Endothelial cell (in vitro differentiated cells): ENCODE measurements at regions not wholly inside any gene's neighbourhood (a gene's known extent, or its start where the extent isn't known, plus 50 kb on each side); places are given as distances from the start of the nearest gene placed in this dataset.

Source experiments
- DNase-seq: peaks from one replicate; pipeline ENCODE4 v3.0.0; 2021; ENCODE audit warnings: low spot score
- H3K27ac Mint-ChIP-seq: one replicate; pipeline ENCODE4 v1.8.0; 2021; ENCODE audit warnings: mixed read lengths, inconsistent platforms; ENCODE audit not compliant: unreplicated experiment
- H3K27me3 Mint-ChIP-seq: one replicate; pipeline ENCODE4 v1.8.0; 2021; ENCODE audit warnings: mild to moderate bottlenecking, moderate library complexity, mixed read lengths, inconsistent platforms; ENCODE audit not compliant: unreplicated experiment
- H3K36me3 Mint-ChIP-seq: one replicate; pipeline ENCODE4 v1.8.0; 2021; ENCODE audit warnings: mild to moderate bottlenecking, low read depth, mixed read lengths, inconsistent platforms; ENCODE audit not compliant: unreplicated experiment
- H3K4me1 Mint-ChIP-seq: one replicate; pipeline ENCODE4 v1.8.0; 2021; ENCODE audit warnings: mild to moderate bottlenecking, mixed read lengths, inconsistent platforms; ENCODE audit not compliant: unreplicated experiment
- H3K4me3 Mint-ChIP-seq: one replicate; pipeline ENCODE4 v1.8.0; 2021; ENCODE audit warnings: mild to moderate bottlenecking, mixed read lengths, inconsistent platforms; ENCODE audit not compliant: unreplicated experiment
- H3K9me3 Mint-ChIP-seq: one replicate; pipeline ENCODE4 v1.8.0; 2021; ENCODE audit warnings: mixed read lengths, inconsistent platforms; ENCODE audit not compliant: unreplicated experiment
- CTCF ChIP-seq: fragments of 200-600 bp; sonication (generic); IDR thresholded peaks from one replicate; pipeline ENCODE4 v1.5.0; 2021; ENCODE audit warnings: antibody characterized with exemption; ENCODE audit not compliant: unreplicated experiment

GRCh38 chr5:90289837-90290236 is 119.7 kb downstream of the CETN3 start:
- TF ChIP-seq CTCF: no peak
- Mint-ChIP-seq H3K27ac (no peak overlapping the region), H3K36me3 (no peaks in the 10 kb centered on the region), H3K9me3 (no peaks in the 10 kb centered on the region), H3K4me1 (no peaks in the 10 kb centered on the region), H3K4me3 (no peak overlapping the region), H3K27me3 (no peaks in the 10 kb centered on the region)
- no peak for DNase-seq

GRCh38 chr5:90287036-90287435 is 122.5 kb downstream of the CETN3 start:
- no peak overlapping the region for H3K4me3 Mint-ChIP-seq
- no peak overlapping the region for H3K27ac Mint-ChIP-seq
- no peak for TF ChIP-seq CTCF
- H3K27me3 Mint-ChIP-seq: no peaks in the 10 kb centered on the region
- H3K9me3 Mint-ChIP-seq: no peaks in the 10 kb centered on the region
- DNase-seq: no peak
- H3K4me1 Mint-ChIP-seq: no peaks in the 10 kb centered on the region
- H3K36me3 Mint-ChIP-seq: no peaks in the 10 kb centered on the region

- no peak overlapping the region for H3K4me3 Mint-ChIP-seq
- H3K9me3 Mint-ChIP-seq: no peaks in the 10 kb centered on the region
- no peak overlapping the region for H3K27ac Mint-ChIP-seq
- H3K36me3 Mint-ChIP-seq: no peaks in the 10 kb centered on the region
- TF ChIP-seq CTCF: no peak
- H3K4me1 Mint-ChIP-seq: no peaks in the 10 kb centered on the region
- DNase-seq: no peak
- H3K27me3 Mint-ChIP-seq: no peaks in the 10 kb centered on the region
Observed at GRCh38 chr5:90285581-90285980, 124.0 kb downstream of the CETN3 start.

- no peak for TF ChIP-seq CTCF
- DNase-seq: no peak
- H3K4me3 Mint-ChIP-seq: no peak overlapping the region
- H3K36me3 Mint-ChIP-seq: no peaks in the 10 kb centered on the region
- no peaks in the 10 kb centered on the region for H3K4me1 Mint-ChIP-seq
- no peaks in the 10 kb centered on the region for H3K27me3 Mint-ChIP-seq
- H3K27ac Mint-ChIP-seq: no peak overlapping the region
- H3K9me3 Mint-ChIP-seq: no peaks in the 10 kb centered on the region
Observed at GRCh38 chr5:90284375-90284774, 125.2 kb downstream of the CETN3 start.

GRCh38 chr5:90279091-90279490 is 130.5 kb downstream of the CETN3 start:
- H3K27ac Mint-ChIP-seq: no peak overlapping the region
- peaks cover 2% of the 10 kb centered on the region for H3K27me3 Mint-ChIP-seq
- H3K9me3 Mint-ChIP-seq: no peaks in the 10 kb centered on the region
- peaks cover 11% of the 10 kb centered on the region for H3K4me1 Mint-ChIP-seq
- TF ChIP-seq CTCF: no peak
- H3K4me3 Mint-ChIP-seq: no peak overlapping the region
- no peak for DNase-seq
- H3K36me3 Mint-ChIP-seq: no peaks in the 10 kb centered on the region
